HG03060 (cell line): ENCODE measurements at regions not wholly inside any gene's neighbourhood (a gene's known extent, or its start where the extent isn't known, plus 50 kb on each side); places are given as distances from the start of the nearest gene placed in this dataset.

ENCODE experiments used
- ATAC-seq: cut with Tn5 transposase; IDR thresholded peaks from one replicate; pipeline ENCODE4 v1.9.1; 2021; ENCODE audit warnings: low read depth, moderate number of reproducible peaks; ENCODE audit not compliant: unreplicated experiment

GRCh38 chr5:119789406-119790117 is 160.2 kb downstream of the FAM170A start:
- no peak for ATAC-seq

- no peak for ATAC-seq
Measured at GRCh38 chr5:119792161-119792799, 162.9 kb downstream of the FAM170A start.

GRCh38 chr5:119795768-119796167 is 166.4 kb downstream of the FAM170A start:
- no peak for ATAC-seq

GRCh38 chr5:119801570-119801969 is 172.2 kb downstream of the FAM170A start:
- ATAC-seq = no peak

- ATAC-seq = no peak
Measured at GRCh38 chr5:119808024-119808423, 178.7 kb downstream of the FAM170A start.

- ATAC-seq = no peak
Measured at GRCh38 chr5:119808474-119808873, 179.1 kb downstream of the FAM170A start.

- ATAC-seq = no peak
Measured at GRCh38 chr5:119810217-119810616, 180.9 kb downstream of the FAM170A start.

GRCh38 chr5:119811458-119811857 is 182.1 kb downstream of the FAM170A start:
- ATAC-seq = no peak

GRCh38 chr5:119814655-119815054 is 185.3 kb downstream of the FAM170A start:
- ATAC-seq = no peak

GRCh38 chr5:119816055-119816454 is 186.7 kb downstream of the FAM170A start:
- no peak for ATAC-seq

- no peak for ATAC-seq
Measured at GRCh38 chr5:119820016-119820415, 190.7 kb downstream of the FAM170A start.

- no peak for ATAC-seq
Measured at GRCh38 chr5:119820608-119821007, 191.2 kb downstream of the FAM170A start.

GRCh38 chr5:119828541-119828940 is 199.2 kb downstream of the FAM170A start:
- ATAC-seq = no peak

GRCh38 chr5:119829341-119829740 is 200.0 kb downstream of the FAM170A start:
- no peak for ATAC-seq

GRCh38 chr5:119833176-119833575 is 203.8 kb downstream of the FAM170A start:
- ATAC-seq = no peak

GRCh38 chr5:119840175-119840574 is 210.8 kb downstream of the FAM170A start:
- no peak for ATAC-seq

GRCh38 chr5:119852140-119852539 is 222.8 kb downstream of the FAM170A start:
- no peak for ATAC-seq

GRCh38 chr5:119860463-119860862 is 231.1 kb downstream of the FAM170A start:
- ATAC-seq = no peak

- no peak for ATAC-seq
Measured at GRCh38 chr5:119862619-119863018, 233.3 kb downstream of the FAM170A start.

GRCh38 chr5:119864286-119864685 is 234.9 kb downstream of the FAM170A start:
- ATAC-seq = no peak

GRCh38 chr5:119873611-119874010 is 244.3 kb downstream of the FAM170A start:
- no peak for ATAC-seq

- no peak for ATAC-seq
Measured at GRCh38 chr5:119876522-119876921, 247.2 kb downstream of the FAM170A start.
